ENCODE measurements at regions not wholly inside any gene's neighbourhood (a gene's known extent, or its start where the extent isn't known, plus 50 kb on each side); places are given as distances from the start of the nearest gene placed in this dataset.
A peak's percentile ranks its signal among the peaks of the same experiment; 100 is the strongest.

DNA sequence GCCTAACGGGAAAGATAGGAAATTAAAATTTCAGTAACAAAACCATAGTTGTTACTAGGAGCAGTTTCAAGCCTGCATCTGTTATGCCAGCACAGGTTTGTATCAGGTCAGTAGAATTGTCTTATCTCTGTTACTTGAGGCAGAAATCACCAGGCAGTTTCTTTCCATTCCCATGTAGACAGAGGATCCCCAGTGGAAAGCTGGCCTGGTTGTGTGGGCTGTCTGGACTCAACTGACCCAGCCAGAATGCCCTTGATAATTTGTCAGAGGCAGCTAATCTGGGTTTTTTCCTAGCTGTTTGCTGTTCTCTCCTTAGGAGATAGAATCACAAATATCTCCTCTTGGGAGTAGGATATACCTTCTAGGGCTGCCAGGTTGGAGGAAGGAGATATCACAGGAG, 1044.7 kb downstream of the IGSF11 start:
- no peak overlapping the region for H3K27ac ChIP-seq
- no peaks in the 10 kb centered on the region for H3K36me3 ChIP-seq
- TF ChIP-seq POLR2AphosphoS5 (IDR thresholded peaks at IDR 0.05) (no peak), POLR2A (IDR thresholded peaks at IDR 0.05) (no peak), EP300 (IDR thresholded peaks at IDR 0.05) (no peak)
- TF ChIP-seq, protein P1, sequence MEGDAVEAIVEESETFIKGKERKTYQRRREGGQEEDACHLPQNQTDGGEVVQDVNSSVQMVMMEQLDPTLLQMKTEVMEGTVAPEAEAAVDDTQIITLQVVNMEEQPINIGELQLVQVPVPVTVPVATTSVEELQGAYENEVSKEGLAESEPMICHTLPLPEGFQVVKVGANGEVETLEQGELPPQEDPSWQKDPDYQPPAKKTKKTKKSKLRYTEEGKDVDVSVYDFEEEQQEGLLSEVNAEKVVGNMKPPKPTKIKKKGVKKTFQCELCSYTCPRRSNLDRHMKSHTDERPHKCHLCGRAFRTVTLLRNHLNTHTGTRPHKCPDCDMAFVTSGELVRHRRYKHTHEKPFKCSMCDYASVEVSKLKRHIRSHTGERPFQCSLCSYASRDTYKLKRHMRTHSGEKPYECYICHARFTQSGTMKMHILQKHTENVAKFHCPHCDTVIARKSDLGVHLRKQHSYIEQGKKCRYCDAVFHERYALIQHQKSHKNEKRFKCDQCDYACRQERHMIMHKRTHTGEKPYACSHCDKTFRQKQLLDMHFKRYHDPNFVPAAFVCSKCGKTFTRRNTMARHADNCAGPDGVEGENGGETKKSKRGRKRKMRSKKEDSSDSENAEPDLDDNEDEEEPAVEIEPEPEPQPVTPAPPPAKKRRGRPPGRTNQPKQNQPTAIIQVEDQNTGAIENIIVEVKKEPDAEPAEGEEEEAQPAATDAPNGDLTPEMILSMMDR (IDR thresholded peaks at IDR 0.05) = no peak
- H3K9me3 ChIP-seq = no peaks in the 10 kb centered on the region
- peaks cover 26% of the 10 kb centered on the region for H3K27me3 ChIP-seq
- H3K4me1 ChIP-seq = no peaks in the 10 kb centered on the region
- H3K4me3 ChIP-seq = no peak overlapping the region
- ATAC-seq = no peak
- WGBS, 2 donors (ENCODE audit: low coverage in 1 of 2) = 89% methylated on average over 1 of the region's 1 CpG; no CpG with 5 or more reads in 1 of the 2 donors

DNA sequence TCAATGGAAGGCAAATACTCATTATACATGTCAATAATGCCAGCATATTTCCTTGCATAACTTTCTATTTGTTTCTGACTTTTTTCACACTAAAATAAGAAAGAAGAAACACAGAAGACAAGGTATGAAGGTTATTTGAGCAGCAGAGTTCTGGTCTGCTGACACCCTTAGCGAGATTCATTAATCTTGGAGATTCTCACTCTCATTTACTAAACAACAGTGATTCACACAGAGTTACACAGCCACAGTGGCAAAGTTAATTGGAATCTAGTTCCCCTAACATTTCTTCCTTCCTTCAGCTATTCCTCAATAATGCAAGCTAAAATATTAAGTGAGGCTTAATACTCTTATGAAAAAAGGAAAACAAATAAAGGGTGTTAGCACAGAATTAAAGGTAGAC, 1044.0 kb downstream of the IGSF11 start:
- WGBS, 2 donors (ENCODE audit: low coverage in 1 of 2) = 92 to 100% methylated on average over 1 of the region's 1 CpG
- Histone ChIP-seq H3K36me3 (no peaks in the 10 kb centered on the region), H3K9me3 (no peaks in the 10 kb centered on the region), H3K4me1 (peaks cover 0 to 2% (median 0%) of the 10 kb centered on the region in 3 donors), H3K4me3 (no peak overlapping the region), H3K27me3 (peaks cover 32% of the 10 kb centered on the region), H3K27ac (no peak overlapping the region)
- no peak for ATAC-seq
- TF ChIP-seq POLR2A (IDR thresholded peaks at IDR 0.05) (no peak), POLR2AphosphoS5 (IDR thresholded peaks at IDR 0.05) (no peak)
- TF ChIP-seq, protein P1 (IDR thresholded peaks at IDR 0.05) = no peak

DNA sequence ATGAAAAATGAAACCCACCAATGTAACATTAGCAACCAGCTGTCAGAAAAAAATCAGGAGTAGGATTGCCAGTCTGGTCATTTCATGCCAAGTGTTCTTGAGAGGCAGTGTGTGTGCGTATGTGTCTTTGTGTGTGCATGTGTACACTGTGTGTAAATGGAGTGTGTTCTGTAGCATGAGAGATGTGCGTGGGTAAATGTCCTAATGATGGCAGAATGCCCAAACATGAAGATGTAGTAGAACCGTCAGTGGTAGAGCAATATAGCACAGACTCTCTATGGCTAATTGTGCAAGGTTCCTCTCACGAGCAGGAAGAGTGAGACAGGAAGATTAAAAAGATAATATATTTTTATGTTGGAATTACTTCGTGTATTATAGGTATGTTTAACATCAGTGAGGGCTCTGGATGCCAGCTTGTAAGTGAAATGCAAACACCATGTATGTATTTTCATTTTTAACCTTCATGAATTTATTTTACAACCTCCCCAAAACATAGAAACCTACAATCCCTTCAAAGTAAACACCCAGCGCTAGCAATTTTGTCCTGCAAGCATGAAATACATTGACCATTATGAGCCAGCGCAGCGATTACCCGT, 1038.7 kb downstream of the IGSF11 start:
- Histone ChIP-seq H3K27ac (no peak overlapping the region), H3K36me3 (no peaks in the 10 kb centered on the region), H3K4me1 (peaks cover 0 to 24% (median 6%) of the 10 kb centered on the region in 3 donors), H3K9me3 (no peaks in the 10 kb centered on the region), H3K27me3 (peaks cover 61% of the 10 kb centered on the region), H3K4me3 (peak overlapping the region; percentile 1 to 57)
- no peak for ATAC-seq
- TF ChIP-seq POLR2A (IDR thresholded peaks at IDR 0.05) (no peak), POLR2AphosphoS5 (IDR thresholded peaks at IDR 0.05) (no peak), EP300 (IDR thresholded peaks at IDR 0.05) (no peak)
- TF ChIP-seq, protein P1 (IDR thresholded peaks at IDR 0.05) = no peak
- WGBS, 2 donors (ENCODE audit: low coverage in 1 of 2) = 5 to 12% methylated on average over 9 of the region's 9 CpGs

DNA sequence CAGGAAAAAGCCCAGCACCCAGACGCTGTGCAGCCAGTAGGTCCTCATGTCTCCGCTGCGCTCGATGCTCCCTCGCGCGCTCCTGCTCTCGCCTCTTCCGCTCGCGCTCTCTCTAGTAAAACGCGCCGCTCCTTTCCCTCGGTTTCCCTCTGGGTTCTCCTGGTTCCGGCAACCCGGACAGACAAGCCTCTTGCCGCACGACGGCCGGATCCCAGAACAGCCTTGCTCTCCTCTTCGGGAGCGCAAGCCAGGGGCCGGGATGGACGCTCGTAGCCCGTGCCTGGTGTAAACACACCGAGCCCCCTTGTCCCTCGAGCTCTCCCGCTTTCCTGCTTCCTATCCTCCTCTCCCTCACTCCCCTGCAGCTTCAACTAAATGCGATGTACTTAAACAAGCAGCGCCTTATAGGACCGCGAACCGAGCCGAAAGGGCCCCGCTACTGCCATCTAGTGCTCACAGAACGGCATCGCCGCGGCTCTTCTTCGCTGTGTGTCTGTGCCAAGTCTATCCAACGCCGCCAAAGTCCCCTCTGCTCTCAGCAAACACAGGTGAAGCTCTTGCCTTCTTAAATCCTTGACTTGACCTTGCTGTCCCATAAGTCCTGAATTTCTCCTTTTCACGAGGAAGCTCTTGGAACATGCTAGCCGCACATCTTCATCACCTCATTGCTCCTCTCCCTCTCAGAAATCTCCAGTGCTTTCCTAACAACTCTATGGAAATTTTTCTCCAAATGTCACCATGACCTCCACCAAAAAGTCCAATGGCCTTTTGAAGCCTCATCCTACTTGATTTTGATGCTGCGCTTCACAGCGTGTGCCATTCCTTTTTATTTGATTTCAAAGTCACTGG, 1037.2 kb downstream of the IGSF11 start:
- H3K27ac ChIP-seq = no peak overlapping the region
- peaks cover 56% of the 10 kb centered on the region for H3K27me3 ChIP-seq
- no peaks in the 10 kb centered on the region for H3K36me3 ChIP-seq
- peak; percentile 79 for ATAC-seq
- no peaks in the 10 kb centered on the region for H3K9me3 ChIP-seq
- 9 to 15% methylated on average over 8 to 19 of the region's 48 CpGs for WGBS, 2 donors (ENCODE audit: low coverage in 1 of 2)
- H3K4me1 ChIP-seq = peaks cover 0 to 24% (median 6%) of the 10 kb centered on the region in 3 donors
- H3K4me3 ChIP-seq = peak overlapping the region; percentile 30 to 57
- TF ChIP-seq, protein P1 (IDR thresholded peaks at IDR 0.05) = peak; percentile 49 to 88 (median 60)
- TF ChIP-seq POLR2AphosphoS5 (IDR thresholded peaks at IDR 0.05) = no peak

DNA sequence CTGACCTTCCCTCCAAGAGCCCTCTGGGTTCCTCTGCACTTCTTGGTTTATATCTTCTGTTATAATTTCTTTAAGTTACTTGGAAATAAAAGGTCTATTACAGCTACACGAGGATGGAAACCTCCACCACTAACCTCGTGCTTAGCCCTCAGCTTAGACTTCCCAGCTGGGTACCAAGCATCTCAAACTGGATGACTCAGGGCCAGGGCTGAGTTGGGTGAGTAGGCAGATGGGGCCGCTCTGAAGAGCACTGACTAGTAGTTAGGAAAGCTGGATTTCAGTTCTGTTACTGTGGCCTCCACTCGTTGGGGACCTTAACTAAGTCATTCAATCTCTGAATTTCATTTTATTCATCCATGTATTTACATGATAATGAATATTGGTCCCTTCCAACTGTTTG, 1036.6 kb downstream of the IGSF11 start:
- peaks cover 51% of the 10 kb centered on the region for H3K27me3 ChIP-seq
- peaks cover 0 to 24% (median 6%) of the 10 kb centered on the region in 3 donors for H3K4me1 ChIP-seq
- 37 to 65% methylated on average over 3 to 4 of the region's 4 CpGs for WGBS, 2 donors (ENCODE audit: low coverage in 1 of 2)
- no peak overlapping the region for H3K4me3 ChIP-seq
- H3K36me3 ChIP-seq = no peaks in the 10 kb centered on the region
- TF ChIP-seq, protein P1 (IDR thresholded peaks at IDR 0.05) = no peak
- TF ChIP-seq EP300 (IDR thresholded peaks at IDR 0.05) = no peak
- TF ChIP-seq POLR2AphosphoS5 (IDR thresholded peaks at IDR 0.05) = no peak
- no peak for ATAC-seq
- H3K9me3 ChIP-seq = no peaks in the 10 kb centered on the region
- no peak overlapping the region for H3K27ac ChIP-seq
